Psoas muscle (tissue), 7 donors: ENCODE measurements at regions not wholly inside any gene's neighbourhood (a gene's known extent, or its start where the extent isn't known, plus 50 kb on each side); places are given as distances from the start of the nearest gene placed in this dataset.

Experiments used
- ATAC-seq, 4 donors: fragments of 200-7000 bp; cut with Tn5 transposase; one replicate each; pipeline ENCODE4 v1.9.1; 2020; ENCODE audit warnings: moderate library complexity in 3 of 4, mild to moderate bottlenecking in 2 of 4
- DNase-seq, 2 donors: peaks; one replicate each; pipeline ENCODE4 v3.0.0-alpha.2; 2020
- H3K27ac ChIP-seq: fragments of 200-600 bp; one replicate; pipeline ENCODE4 v1.8.0; 2022
- H3K27me3 ChIP-seq, 3 donors: fragments of 200-600 bp in 1 of 3; one replicate each; pipeline versions ENCODE4 v1.6.1 to v1.8.0; 2013 to 2022; ENCODE audit warnings: low read length in 2 of 3, mild to moderate bottlenecking in 2 of 3, moderate library complexity in 1 of 3; ENCODE audit not compliant: insufficient read depth in 3 of 3
- H3K36me3 ChIP-seq, 2 donors: fragments of 200-600 bp in 1 of 2; one replicate each; pipeline versions ENCODE4 v1.6.1 to v1.8.0; 2013 to 2022; ENCODE audit warnings: low read depth in 1 of 2, mild to moderate bottlenecking in 1 of 2, moderate library complexity in 1 of 2; ENCODE audit not compliant: insufficient read depth in 1 of 2
- H3K4me1 ChIP-seq: fragments of 200-600 bp; one replicate; pipeline ENCODE4 v1.8.0; 2022
- H3K4me3 ChIP-seq: fragments of 200-600 bp; one replicate; pipeline ENCODE4 v1.8.0; 2022; ENCODE audit warnings: mild to moderate bottlenecking
- H3K9me3 ChIP-seq: fragments of 200-600 bp; one replicate; pipeline ENCODE4 v1.8.0; 2022
- WGBS, 3 donors: extraction: QIAGEN DNeasy Blood & Tissue Kit; methylation state at CpG; one replicate each; pipeline versions ENCODE4 v1.1.6 to v1.1.7; 2013; 5-methylcytosine and 5-hydroxymethylcytosine counted together
- intact Hi-C, 2 donors: fragments of 100-400 bp; cut with DNase I; formaldehyde crosslinking; loops; one replicate each; pipeline versions ENCODE4 v1.11.0 to v1.14.2; 2022
- TF ChIP-seq, protein P1 (sequence below): fragments of 200-600 bp; IDR thresholded peaks from one replicate; pipeline ENCODE4 v1.8.0; 2022; ENCODE audit warnings: antibody characterized with exemption
- donor health status: healthy with polysubstance abuse.
- donor health status: DM: no; HTN: no; CAD: no; lungs with moderate emphysema.
- donor health status: Bipolar disorder and iron deficiency.
- donor health status: healthy.
- donor health status: DM: yes; HTN: yes; CAD: no.
- donor health status: DM: no; HTN: no; CAD: no.
- donor health status: DM: yes; HTN: yes; CAD: no.

DNA sequence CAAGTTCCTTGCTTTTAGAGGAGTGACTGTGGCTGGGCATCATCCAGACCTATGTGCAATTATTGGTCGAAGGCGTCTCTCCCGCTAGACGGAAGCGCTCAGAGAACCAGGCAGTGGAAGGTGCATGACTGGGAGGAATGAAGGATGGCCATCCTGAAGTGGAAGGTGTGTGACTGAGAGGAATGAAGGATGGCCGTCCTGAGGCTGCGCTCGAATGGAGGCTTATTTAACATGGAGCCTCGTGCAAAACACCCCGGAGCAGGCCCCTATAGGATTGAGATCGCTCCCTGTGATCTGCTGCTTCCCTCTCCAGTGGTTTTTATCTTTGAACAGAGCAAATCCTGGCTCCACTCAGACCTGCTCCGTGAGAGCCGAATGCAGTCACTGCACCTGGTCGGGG lies 140.2 kb upstream of the ID2 start:
- Histone ChIP-seq H3K4me3 (no peak overlapping the region), H3K36me3 (no peaks in the 10 kb centered on the region), H3K9me3 (no peaks in the 10 kb centered on the region), H3K27ac (no peak overlapping the region), H3K4me1 (no peaks in the 10 kb centered on the region), H3K27me3 (no peaks in the 10 kb centered on the region)
- TF ChIP-seq, protein P1, sequence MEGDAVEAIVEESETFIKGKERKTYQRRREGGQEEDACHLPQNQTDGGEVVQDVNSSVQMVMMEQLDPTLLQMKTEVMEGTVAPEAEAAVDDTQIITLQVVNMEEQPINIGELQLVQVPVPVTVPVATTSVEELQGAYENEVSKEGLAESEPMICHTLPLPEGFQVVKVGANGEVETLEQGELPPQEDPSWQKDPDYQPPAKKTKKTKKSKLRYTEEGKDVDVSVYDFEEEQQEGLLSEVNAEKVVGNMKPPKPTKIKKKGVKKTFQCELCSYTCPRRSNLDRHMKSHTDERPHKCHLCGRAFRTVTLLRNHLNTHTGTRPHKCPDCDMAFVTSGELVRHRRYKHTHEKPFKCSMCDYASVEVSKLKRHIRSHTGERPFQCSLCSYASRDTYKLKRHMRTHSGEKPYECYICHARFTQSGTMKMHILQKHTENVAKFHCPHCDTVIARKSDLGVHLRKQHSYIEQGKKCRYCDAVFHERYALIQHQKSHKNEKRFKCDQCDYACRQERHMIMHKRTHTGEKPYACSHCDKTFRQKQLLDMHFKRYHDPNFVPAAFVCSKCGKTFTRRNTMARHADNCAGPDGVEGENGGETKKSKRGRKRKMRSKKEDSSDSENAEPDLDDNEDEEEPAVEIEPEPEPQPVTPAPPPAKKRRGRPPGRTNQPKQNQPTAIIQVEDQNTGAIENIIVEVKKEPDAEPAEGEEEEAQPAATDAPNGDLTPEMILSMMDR, result no peak
- 96 to 98% (median 97%) methylated on average over 14 of the region's 14 CpGs for WGBS, 3 donors
- DNase-seq (no peak), ATAC-seq (no peak)
- intact Hi-C loops, result no loop called here

DNA sequence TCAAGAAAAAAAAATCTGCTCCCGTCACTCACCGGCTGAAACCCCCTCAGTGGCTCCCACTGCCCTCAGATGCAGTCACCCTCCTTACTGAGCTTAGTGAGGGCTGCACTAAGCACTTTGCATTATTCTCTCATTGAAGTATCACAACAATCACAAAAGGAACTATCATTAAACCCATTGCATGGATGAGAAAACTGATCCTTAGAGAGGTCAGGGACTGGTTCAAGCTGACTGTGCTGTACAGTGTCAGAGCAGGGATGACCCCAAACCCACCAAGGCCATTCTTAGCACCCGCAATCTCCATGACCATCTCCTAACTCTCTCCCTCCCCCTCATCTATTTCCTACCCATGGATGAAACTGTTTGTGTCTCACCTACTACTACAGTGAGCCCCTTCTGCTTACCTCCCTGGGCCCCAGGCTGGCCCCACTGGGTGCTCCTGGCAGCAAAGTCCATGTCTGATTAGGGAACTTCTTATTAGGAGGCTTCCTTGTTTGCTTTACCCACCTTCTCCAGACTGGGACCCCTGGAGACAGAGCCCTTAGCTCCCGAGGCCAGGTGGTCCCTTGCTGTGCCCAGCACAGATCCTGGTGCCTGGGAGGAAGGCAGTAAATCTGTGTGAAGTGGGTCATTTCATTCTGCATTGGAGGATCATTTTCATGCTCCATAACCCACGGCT lies 139.3 kb upstream of the ID2 start:
- intact Hi-C loops, result no loop called here
- TF ChIP-seq, protein P1, result no peak
- no peaks in the 10 kb centered on the region for H3K4me1 ChIP-seq
- no peak overlapping the region for H3K27ac ChIP-seq
- DNase-seq (no peak), ATAC-seq (no peak)
- peaks cover 0 to 2% (median 0%) of the 10 kb centered on the region in 3 donors for H3K27me3 ChIP-seq
- WGBS, 3 donors, result 84 to 91% (median 88%) methylated on average over 5 of the region's 5 CpGs
- H3K4me3 ChIP-seq, result no peak overlapping the region
- H3K36me3 ChIP-seq, result no peaks in the 10 kb centered on the region
- no peaks in the 10 kb centered on the region for H3K9me3 ChIP-seq

DNA sequence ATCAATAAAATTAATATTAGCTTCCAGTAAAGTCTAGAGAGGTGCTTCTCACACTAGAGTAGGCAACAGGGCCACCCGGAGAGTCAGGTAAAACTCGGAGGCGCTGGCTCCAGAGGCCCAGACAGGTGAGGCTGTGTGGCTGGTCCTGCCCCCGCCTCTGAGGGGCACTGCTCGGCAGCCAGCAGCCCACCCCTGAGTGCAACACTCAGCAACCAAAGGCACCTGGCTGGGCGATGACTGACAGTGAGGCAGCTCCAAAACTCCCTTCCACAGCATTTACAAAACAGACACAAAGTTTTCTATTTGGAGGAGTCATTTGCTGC lies 138.8 kb upstream of the ID2 start:
- 80 to 86% (median 86%) methylated on average over 6 of the region's 6 CpGs for WGBS, 3 donors

DNA sequence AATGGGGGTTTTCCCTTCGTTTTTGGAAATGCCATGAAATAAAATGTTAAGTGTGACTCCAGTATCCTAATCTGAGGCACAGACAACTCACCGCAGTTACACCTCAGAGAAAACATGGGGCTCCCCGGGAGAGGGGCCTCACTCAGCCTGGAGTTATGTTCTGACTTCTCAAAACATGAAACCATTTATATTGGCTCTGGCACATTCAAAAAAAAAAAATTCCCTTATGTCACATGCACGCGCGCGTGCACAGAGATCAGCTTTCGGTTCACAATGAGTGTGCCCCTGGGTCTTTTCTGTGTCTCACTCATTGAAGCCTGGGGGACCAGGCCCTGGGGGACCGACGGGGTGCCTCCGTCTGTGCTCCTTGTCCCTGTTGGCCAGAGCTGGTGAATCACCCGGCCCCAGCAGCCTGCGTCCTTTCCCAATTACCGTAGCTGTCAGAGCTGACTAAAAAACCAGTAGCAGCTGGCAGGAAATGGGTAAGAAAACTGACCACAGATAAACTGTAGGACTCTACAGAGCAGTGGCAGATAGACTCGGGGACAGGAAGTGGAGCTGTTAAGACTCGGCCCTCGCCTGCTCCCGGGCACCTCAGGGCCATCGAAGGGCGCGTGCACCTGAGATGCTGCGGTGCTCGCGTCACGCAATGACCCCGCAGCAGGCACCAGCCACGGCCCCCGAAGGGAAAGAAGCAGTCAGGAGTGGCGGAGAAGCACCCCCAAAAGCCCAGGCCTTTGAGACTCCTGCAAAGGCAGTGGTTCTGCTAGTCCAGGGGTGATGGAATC lies 138.3 kb upstream of the ID2 start:
- H3K9me3 ChIP-seq, result no peaks in the 10 kb centered on the region
- peak; percentile 54 to 73 (median 69) for ATAC-seq
- intact Hi-C loops, result no loop called here
- WGBS, 3 donors, result 46 to 62% (median 47%) methylated on average over 29 of the region's 29 CpGs
- peak overlapping the region; percentile 46 for H3K27ac ChIP-seq
- no peaks in the 10 kb centered on the region for H3K36me3 ChIP-seq
- no peaks in the 10 kb centered on the region for H3K4me1 ChIP-seq
- H3K27me3 ChIP-seq, result peaks cover 0 to 2% (median 0%) of the 10 kb centered on the region in 3 donors
- TF ChIP-seq, protein P1, result no peak
- H3K4me3 ChIP-seq, result no peak overlapping the region
- peak; percentile 59 to 71 for DNase-seq

More for the DNA sequence above, 138.8 kb upstream of the ID2 start:
- H3K27ac ChIP-seq, result peak overlapping the region; percentile 46
- H3K36me3 ChIP-seq, result no peaks in the 10 kb centered on the region
- H3K4me3 ChIP-seq, result no peak overlapping the region
- no peaks in the 10 kb centered on the region for H3K9me3 ChIP-seq
- intact Hi-C loops, result no loop called here
- H3K27me3 ChIP-seq, result peaks cover 0 to 2% (median 0%) of the 10 kb centered on the region in 3 donors
- DNase-seq (no peak), ATAC-seq (no peak)
- H3K4me1 ChIP-seq, result no peaks in the 10 kb centered on the region
- TF ChIP-seq, protein P1, result no peak
